ENCODE measurements at regions not wholly inside any gene's neighbourhood (a gene's known extent, or its start where the extent isn't known, plus 50 kb on each side); places are given as distances from the start of the nearest gene placed in this dataset.

GRCh38 chr13:94854688-94855087 is 142.3 kb upstream of the SOX21 start:
- Mint-ChIP-seq H3K4me1 (peaks cover 6 to 9% of the 10 kb centered on the region in 2 experiments), H3K27ac (no peak overlapping the region), H3K4me3 (no peak overlapping the region), H3K9me3 (no peaks in the 10 kb centered on the region; a peak in 1 of 5 replicates), H3K27me3 (ENCODE audit: low read depth) (peaks cover 4% of the 10 kb centered on the region; the same call in 1 of the 2 replicates), H3K36me3 (ENCODE audit: insufficient read depth in 1 of 3, low read depth in 3 of 3) (peaks cover 0 to 10% (median 0%) of the 10 kb centered on the region in 3 experiments; a peak in 1 of 7 replicates)
- Histone ChIP-seq H3K18ac (ENCODE audit: insufficient read length, low read depth, low read length) (no peak overlapping the region), H2BK15ac (ENCODE audit: low read depth, low read length) (no peak overlapping the region), H3K4me2 (ENCODE audit: insufficient read depth, insufficient read length, low read length) (no peak overlapping the region), H3K27ac (ENCODE audit: insufficient read length, low read depth, low read length) (no peak overlapping the region), H4K20me1 (ENCODE audit: control insufficient read depth, insufficient read depth, insufficient read length) (no peaks in the 10 kb centered on the region), H2BK20ac (ENCODE audit: low read depth, low read length, poor library complexity, severe bottlenecking) (no peak overlapping the region), H4K91ac (ENCODE audit: insufficient read length, low read depth, low read length) (no peak overlapping the region), H2AK5ac (ENCODE audit: insufficient read length, low read length) (no peak overlapping the region), H3K9me3 (ENCODE audit: control insufficient read depth, low read depth, low read length) (no peaks in the 10 kb centered on the region), H3K23ac (ENCODE audit: insufficient read length, low read depth, low read length) (no peak overlapping the region), H4K5ac (ENCODE audit: insufficient read length, low read depth, low read length) (no peak overlapping the region), H2BK5ac (ENCODE audit: insufficient read length, low read length) (no peak overlapping the region), H3K4me1 (ENCODE audit: insufficient read depth, low read length) (no peaks in the 10 kb centered on the region), H3K79me1 (ENCODE audit: insufficient read depth, low read depth, low read length, poor library complexity, severe bottlenecking) (no peaks in the 10 kb centered on the region), H3T11ph (ENCODE audit: low read length) (no peak overlapping the region), H2BK12ac (ENCODE audit: insufficient read length, low read depth, low read length) (no peak overlapping the region), H3K79me2 (ENCODE audit: insufficient read depth, low read length) (no peaks in the 10 kb centered on the region), H3K14ac (ENCODE audit: insufficient read depth, low read length) (no peak overlapping the region), H3K23me2 (ENCODE audit: insufficient read length, low read depth, low read length, poor library complexity, severe bottlenecking) (no peaks in the 10 kb centered on the region), H3K9ac (ENCODE audit: extremely low read depth, insufficient read length, low read length) (no peak overlapping the region), H2AFZ (ENCODE audit: low read length) (no peak overlapping the region), H2BK120ac (ENCODE audit: low read depth, low read length, poor library complexity, severe bottlenecking) (no peak overlapping the region), H3K4ac (ENCODE audit: low read depth, low read length) (no peak overlapping the region), H3K56ac (ENCODE audit: insufficient read length, low read depth, low read length) (no peak overlapping the region), H4K8ac (replicated peaks; ENCODE audit: insufficient read length, low read depth, low read length) (no peak overlapping the region), H3K27me3 (ENCODE audit: insufficient read depth, low read length) (no peaks in the 10 kb centered on the region)
- TF ChIP-seq, protein P1, sequence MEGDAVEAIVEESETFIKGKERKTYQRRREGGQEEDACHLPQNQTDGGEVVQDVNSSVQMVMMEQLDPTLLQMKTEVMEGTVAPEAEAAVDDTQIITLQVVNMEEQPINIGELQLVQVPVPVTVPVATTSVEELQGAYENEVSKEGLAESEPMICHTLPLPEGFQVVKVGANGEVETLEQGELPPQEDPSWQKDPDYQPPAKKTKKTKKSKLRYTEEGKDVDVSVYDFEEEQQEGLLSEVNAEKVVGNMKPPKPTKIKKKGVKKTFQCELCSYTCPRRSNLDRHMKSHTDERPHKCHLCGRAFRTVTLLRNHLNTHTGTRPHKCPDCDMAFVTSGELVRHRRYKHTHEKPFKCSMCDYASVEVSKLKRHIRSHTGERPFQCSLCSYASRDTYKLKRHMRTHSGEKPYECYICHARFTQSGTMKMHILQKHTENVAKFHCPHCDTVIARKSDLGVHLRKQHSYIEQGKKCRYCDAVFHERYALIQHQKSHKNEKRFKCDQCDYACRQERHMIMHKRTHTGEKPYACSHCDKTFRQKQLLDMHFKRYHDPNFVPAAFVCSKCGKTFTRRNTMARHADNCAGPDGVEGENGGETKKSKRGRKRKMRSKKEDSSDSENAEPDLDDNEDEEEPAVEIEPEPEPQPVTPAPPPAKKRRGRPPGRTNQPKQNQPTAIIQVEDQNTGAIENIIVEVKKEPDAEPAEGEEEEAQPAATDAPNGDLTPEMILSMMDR (conservative IDR thresholded peaks at IDR 0.05) = no peak
- WGBS (ENCODE audit: extremely low coverage, insufficient read length, low lambda C conversion rate) = no CpG with 5 or more reads among the region's 1 CpG
- DNase-seq = no peak

Measured in H9 (cell line).